Adrenal gland (tissue), 5 donors: ENCODE measurements at regions not wholly inside any gene's neighbourhood (a gene's known extent, or its start where the extent isn't known, plus 50 kb on each side); places are given as distances from the start of the nearest gene placed in this dataset.

ENCODE experiments used
- CTCF ChIP-seq, 6 experiments: fragments of 450-650 bp in 4 of 6; fragments of 200-600 bp in 2 of 6; sonication (generic) in 1 of 6; IDR thresholded peaks; 1 replicate in 5 of 6; 2 replicates in 1 of 6; pipeline versions ENCODE4 v1.5.1 to v1.8.0; 2016 to 2021; ENCODE audit warnings: antibody characterized with exemption in 6 of 6, mild to moderate bottlenecking in 2 of 6, moderate library complexity in 1 of 6
- POLR2A ChIP-seq, 2 donors: fragments of 450-650 bp; IDR thresholded peaks; one replicate each; pipeline ENCODE4 v1.6.1; 2017; ENCODE audit warnings: antibody characterized with exemption in 2 of 2, mild to moderate bottlenecking in 2 of 2, moderate library complexity in 1 of 2
- donor health status: DM: no; HTN: no; CAD: no.

GRCh38 chr15:66946578-66947164, 118.7 kb upstream of the SMAD3 start:
- TF ChIP-seq CTCF (IDR thresholded peaks at IDR 0.05), result peak; percentile 88 to 96 (median 94)
- no peak for TF ChIP-seq POLR2A (IDR thresholded peaks at IDR 0.05)
